ENCODE measurements at regions not wholly inside any gene's neighbourhood (a gene's known extent, or its start where the extent isn't known, plus 50 kb on each side); places are given as distances from the start of the nearest gene placed in this dataset.

DNA sequence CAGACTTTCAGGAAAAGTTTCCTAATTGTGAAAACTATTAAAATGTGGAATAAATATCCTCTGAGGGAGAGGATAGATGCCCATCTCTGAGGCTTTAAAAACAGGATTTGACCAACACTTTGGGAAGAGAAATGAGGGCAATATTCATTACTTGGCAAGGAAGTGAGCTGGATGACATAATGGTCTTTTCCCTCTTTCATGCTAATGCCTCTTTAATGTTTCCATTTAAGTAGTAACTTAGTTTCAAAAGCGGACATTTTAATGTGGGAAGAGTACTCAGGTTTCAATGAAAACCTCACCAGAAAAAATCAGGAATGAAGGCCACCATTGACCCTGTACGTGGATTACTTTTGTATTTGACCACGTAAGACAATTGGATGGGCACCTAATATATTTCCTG is 503.3 kb downstream of the ANKRD50 start:
- no peaks in the 10 kb centered on the region for H3K4me1 ChIP-seq (ENCODE audit: insufficient read depth, low read length)

DNA sequence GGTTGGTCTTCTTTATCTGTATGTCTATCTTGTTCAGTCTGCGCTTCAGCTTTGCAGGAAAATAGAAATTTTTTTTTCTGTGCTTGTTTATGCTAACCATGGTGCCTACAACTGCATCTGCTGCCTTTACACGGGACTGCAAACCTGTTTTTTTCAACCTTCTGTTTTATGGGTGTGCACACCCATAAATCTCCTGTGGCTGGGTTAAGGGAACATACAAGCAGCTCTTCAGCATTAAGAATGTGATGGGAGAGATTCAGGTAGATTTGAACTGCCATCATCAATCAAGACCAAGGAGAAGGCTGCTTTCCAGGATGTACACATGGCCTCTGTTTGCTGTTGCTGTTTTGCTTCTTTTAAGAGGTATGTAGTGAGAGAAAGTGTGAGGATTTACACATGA is 502.9 kb downstream of the ANKRD50 start:
- no peak for DNase-seq
- Histone ChIP-seq H3K4me3 (ENCODE audit: low read length in 2 of 2) (no peak overlapping the region), H3K36me3 (ENCODE audit: insufficient read depth, low read length) (no peaks in the 10 kb centered on the region), H3K27ac (ENCODE audit: low read depth, low read length) (no peak overlapping the region), H3K9me3 (ENCODE audit: control insufficient read depth in 1 of 2, low read length in 2 of 2) (no peaks in the 10 kb centered on the region), H3K27me3 (ENCODE audit: insufficient read depth, low read length) (no peaks in the 10 kb centered on the region), H3K4me1 (ENCODE audit: insufficient read depth, low read length) (no peaks in the 10 kb centered on the region)
- CTCF ChIA-PET (ENCODE audit: partially characterized antibody), result no interaction called here
- intact Hi-C loops (cut with micrococcal nuclease), result no loop called here
- peaks cover 0 to 5% (median 2%) of the 10 kb centered on the region in 8 donors for H3K9me3 Mint-ChIP-seq
- no peak overlapping the region for H3K4me3 Mint-ChIP-seq
- H3K4me1 Mint-ChIP-seq, result peaks cover 0 to 1% (median 0%) of the 10 kb centered on the region in 4 donors
- POLR2A ChIA-PET (ENCODE audit: partially characterized antibody), result no interaction called here
- no peaks in the 10 kb centered on the region for H3K27me3 Mint-ChIP-seq
- no peaks in the 10 kb centered on the region for H3K36me3 Mint-ChIP-seq
- H3K27ac Mint-ChIP-seq, result no peak overlapping the region

More for the DNA sequence above, 503.3 kb downstream of the ANKRD50 start:
- Histone ChIP-seq H3K9me3 (ENCODE audit: control insufficient read depth in 1 of 2, low read length in 2 of 2) (no peaks in the 10 kb centered on the region), H3K4me3 (ENCODE audit: low read length in 2 of 2) (no peak overlapping the region), H3K27me3 (ENCODE audit: insufficient read depth, low read length) (no peaks in the 10 kb centered on the region), H3K36me3 (ENCODE audit: insufficient read depth, low read length) (no peaks in the 10 kb centered on the region), H3K27ac (ENCODE audit: low read depth, low read length) (no peak overlapping the region)
- DNase-seq, result no peak
- Mint-ChIP-seq H3K9me3 (peaks cover 0 to 7% (median under 1%) of the 10 kb centered on the region in 8 donors), H3K36me3 (no peaks in the 10 kb centered on the region), H3K4me3 (no peak overlapping the region), H3K27me3 (no peaks in the 10 kb centered on the region), H3K4me1 (peaks cover 0 to 1% (median 0%) of the 10 kb centered on the region in 4 donors), H3K27ac (no peak overlapping the region)
- CTCF ChIA-PET (ENCODE audit: partially characterized antibody), result no interaction called here
- POLR2A ChIA-PET (ENCODE audit: partially characterized antibody), result no interaction called here
- intact Hi-C loops (cut with micrococcal nuclease), result no loop called here

DNA sequence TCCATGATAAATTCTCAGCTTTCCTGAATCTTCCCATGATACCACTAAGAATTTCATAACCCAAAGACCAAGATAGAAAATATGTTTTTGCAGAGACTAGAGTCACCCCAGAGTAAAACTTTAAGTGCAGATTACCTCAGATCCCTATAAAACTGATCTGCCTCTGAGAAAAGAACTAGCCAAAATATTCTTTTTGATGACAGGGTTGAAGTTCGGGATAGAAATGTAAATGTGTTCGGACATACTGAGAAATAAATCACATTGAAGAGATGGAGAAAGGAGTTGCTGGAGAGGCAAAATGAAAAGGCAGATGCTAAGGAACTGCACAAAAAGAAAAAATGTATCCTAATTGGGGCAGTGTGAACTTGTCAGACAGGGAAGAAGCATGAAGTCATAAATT is 501.8 kb downstream of the ANKRD50 start:
- peaks cover 0 to 5% (median 3%) of the 10 kb centered on the region in 8 donors for H3K9me3 Mint-ChIP-seq
- POLR2A ChIA-PET (ENCODE audit: partially characterized antibody), result no interaction called here
- no peaks in the 10 kb centered on the region for H3K9me3 ChIP-seq (ENCODE audit: control insufficient read depth in 1 of 2, low read length in 2 of 2)
- H3K27ac ChIP-seq (ENCODE audit: low read depth, low read length), result no peak overlapping the region
- H3K27me3 Mint-ChIP-seq, result no peaks in the 10 kb centered on the region
- CTCF ChIA-PET (ENCODE audit: partially characterized antibody), result no interaction called here
- peaks cover 0 to 1% (median 0%) of the 10 kb centered on the region in 4 donors for H3K4me1 Mint-ChIP-seq
- intact Hi-C loops (cut with micrococcal nuclease), result no loop called here
- no peaks in the 10 kb centered on the region for H3K36me3 Mint-ChIP-seq
- no peak overlapping the region for H3K4me3 Mint-ChIP-seq
- no peaks in the 10 kb centered on the region for H3K36me3 ChIP-seq (ENCODE audit: insufficient read depth, low read length)
- H3K27ac Mint-ChIP-seq, result no peak overlapping the region
- H3K4me3 ChIP-seq (ENCODE audit: low read length in 2 of 2), result no peak overlapping the region
- no peak for DNase-seq
- no peaks in the 10 kb centered on the region for H3K4me1 ChIP-seq (ENCODE audit: insufficient read depth, low read length)
- no peaks in the 10 kb centered on the region for H3K27me3 ChIP-seq (ENCODE audit: insufficient read depth, low read length)

DNA sequence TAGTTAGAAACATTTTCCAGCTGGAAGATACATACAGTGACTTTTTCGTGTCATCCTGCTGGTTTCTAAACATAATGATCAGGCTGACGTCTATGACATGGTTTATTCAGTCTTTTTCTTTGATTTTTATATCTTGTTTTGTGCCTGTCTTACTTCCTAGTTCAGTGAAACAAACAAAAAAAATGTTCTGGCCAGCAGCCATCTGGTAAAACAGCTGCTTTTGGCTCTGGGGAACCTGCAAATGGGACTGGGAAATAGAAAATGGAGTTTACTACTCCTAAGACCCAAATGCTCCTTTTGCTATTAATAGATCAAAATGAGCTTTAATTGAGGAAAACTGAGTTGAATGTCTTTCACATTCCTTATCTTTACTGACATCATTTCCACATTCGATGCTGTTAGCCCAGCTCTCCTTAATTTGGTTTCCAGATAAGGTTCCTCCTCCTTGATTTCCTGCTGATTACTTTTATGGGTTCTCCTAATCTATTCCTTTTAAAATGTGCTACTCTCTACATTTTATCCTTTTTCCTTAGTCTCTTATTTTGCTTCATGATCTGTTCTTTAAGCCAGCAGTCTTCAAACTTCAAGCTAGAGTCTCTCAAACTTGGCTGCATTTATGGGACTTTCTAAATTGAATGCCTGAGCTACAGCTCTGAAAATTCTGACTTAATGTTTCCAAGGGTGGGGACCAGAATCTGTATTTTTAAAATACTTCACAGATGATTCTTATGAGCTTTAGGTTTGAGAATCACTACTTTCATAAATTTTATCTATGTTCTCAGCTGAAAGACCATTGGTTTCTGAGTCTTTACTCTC is 499.5 kb downstream of the ANKRD50 start:
- Mint-ChIP-seq H3K36me3 (no peaks in the 10 kb centered on the region), H3K4me3 (no peak overlapping the region), H3K27ac (no peak overlapping the region), H3K9me3 (peaks cover 0 to 9% (median 2%) of the 10 kb centered on the region in 8 donors), H3K27me3 (no peaks in the 10 kb centered on the region), H3K4me1 (peaks cover 0 to 1% (median 0%) of the 10 kb centered on the region in 4 donors)
- Histone ChIP-seq H3K27me3 (ENCODE audit: insufficient read depth, low read length) (no peaks in the 10 kb centered on the region), H3K4me3 (ENCODE audit: low read length in 2 of 2) (no peak overlapping the region), H3K9me3 (ENCODE audit: control insufficient read depth in 1 of 2, low read length in 2 of 2) (no peaks in the 10 kb centered on the region), H3K4me1 (ENCODE audit: insufficient read depth, low read length) (no peaks in the 10 kb centered on the region), H3K36me3 (ENCODE audit: insufficient read depth, low read length) (no peaks in the 10 kb centered on the region), H3K27ac (ENCODE audit: low read depth, low read length) (no peak overlapping the region)
- DNase-seq, result no peak
- intact Hi-C loops (cut with micrococcal nuclease), result no loop called here
- POLR2A ChIA-PET (ENCODE audit: partially characterized antibody), result no interaction called here
- CTCF ChIA-PET (ENCODE audit: partially characterized antibody), result no interaction called here

DNA sequence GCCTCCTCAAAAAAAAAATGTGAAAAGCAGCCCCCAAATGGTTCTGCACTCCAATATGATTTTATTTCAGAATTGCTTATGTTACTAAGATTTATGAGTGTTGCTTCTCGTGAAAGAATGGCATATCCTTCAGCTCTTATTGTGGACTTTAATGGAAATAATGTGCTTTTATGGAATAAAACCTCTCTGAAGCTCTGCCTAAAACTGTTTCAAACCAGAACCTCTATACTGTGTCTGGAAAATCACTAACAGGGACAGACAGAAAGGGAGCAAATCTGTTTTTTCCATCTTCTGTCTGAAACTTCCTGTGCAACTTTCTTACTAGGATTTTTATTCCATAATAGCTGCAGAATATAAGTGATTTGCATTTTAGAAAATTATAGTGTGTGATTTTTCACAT is 493.1 kb downstream of the ANKRD50 start:
- no peak overlapping the region for H3K27ac Mint-ChIP-seq
- intact Hi-C loops (cut with micrococcal nuclease), result no loop called here
- no peaks in the 10 kb centered on the region for H3K36me3 Mint-ChIP-seq
- peaks cover 0 to 1% of the 10 kb centered on the region in 2 donors for H3K27me3 Mint-ChIP-seq
- Histone ChIP-seq H3K36me3 (ENCODE audit: insufficient read depth, low read length) (no peaks in the 10 kb centered on the region), H3K4me1 (ENCODE audit: insufficient read depth, low read length) (no peaks in the 10 kb centered on the region), H3K9me3 (ENCODE audit: control insufficient read depth in 1 of 2, low read length in 2 of 2) (no peaks in the 10 kb centered on the region), H3K27ac (ENCODE audit: low read depth, low read length) (no peak overlapping the region), H3K27me3 (ENCODE audit: insufficient read depth, low read length) (no peaks in the 10 kb centered on the region), H3K4me3 (ENCODE audit: low read length in 2 of 2) (no peak overlapping the region)
- peaks cover 0 to 13% (median 2%) of the 10 kb centered on the region in 8 donors for H3K9me3 Mint-ChIP-seq
- CTCF ChIA-PET (ENCODE audit: partially characterized antibody), result no interaction called here
- POLR2A ChIA-PET (ENCODE audit: partially characterized antibody), result no interaction called here
- H3K4me3 Mint-ChIP-seq, result no peak overlapping the region
- H3K4me1 Mint-ChIP-seq, result no peaks in the 10 kb centered on the region
- no peak for DNase-seq

DNA sequence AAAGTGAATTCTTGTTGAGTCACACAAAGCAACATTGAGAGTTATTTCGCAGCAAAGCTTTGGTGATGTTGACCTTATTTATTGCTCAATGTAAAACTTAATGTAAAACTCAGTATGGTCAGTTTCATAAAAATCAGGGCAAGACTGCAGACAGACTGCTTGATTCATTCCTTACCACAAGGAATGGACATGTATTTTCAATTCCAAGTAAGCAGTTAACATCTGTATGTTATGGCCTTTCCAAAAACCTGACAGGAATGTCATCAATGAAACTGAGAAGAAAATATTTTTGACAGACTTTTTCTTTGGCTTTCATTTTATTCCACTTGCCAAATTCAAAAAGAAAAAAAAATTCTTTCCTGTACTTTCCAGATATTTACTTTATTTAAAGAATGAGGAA is 488.3 kb downstream of the ANKRD50 start:
- no peak overlapping the region for H3K4me3 Mint-ChIP-seq
- Histone ChIP-seq H3K9me3 (ENCODE audit: control insufficient read depth in 1 of 2, low read length in 2 of 2) (no peaks in the 10 kb centered on the region), H3K4me3 (ENCODE audit: low read length in 2 of 2) (no peak overlapping the region), H3K27ac (ENCODE audit: low read depth, low read length) (no peak overlapping the region), H3K4me1 (ENCODE audit: insufficient read depth, low read length) (no peaks in the 10 kb centered on the region), H3K27me3 (ENCODE audit: insufficient read depth, low read length) (no peaks in the 10 kb centered on the region), H3K36me3 (ENCODE audit: insufficient read depth, low read length) (no peaks in the 10 kb centered on the region)
- H3K27ac Mint-ChIP-seq, result no peak overlapping the region
- intact Hi-C loops (cut with micrococcal nuclease), result no loop called here
- no peaks in the 10 kb centered on the region for H3K4me1 Mint-ChIP-seq
- no peaks in the 10 kb centered on the region for H3K36me3 Mint-ChIP-seq
- H3K27me3 Mint-ChIP-seq, result peaks cover 0 to 1% of the 10 kb centered on the region in 2 donors
- ChIA-PET POLR2A (ENCODE audit: partially characterized antibody) (no interaction called here), CTCF (ENCODE audit: partially characterized antibody) (no interaction called here)
- DNase-seq, result no peak
- H3K9me3 Mint-ChIP-seq, result peaks cover 2 to 9% (median 4%) of the 10 kb centered on the region in 8 donors

DNA sequence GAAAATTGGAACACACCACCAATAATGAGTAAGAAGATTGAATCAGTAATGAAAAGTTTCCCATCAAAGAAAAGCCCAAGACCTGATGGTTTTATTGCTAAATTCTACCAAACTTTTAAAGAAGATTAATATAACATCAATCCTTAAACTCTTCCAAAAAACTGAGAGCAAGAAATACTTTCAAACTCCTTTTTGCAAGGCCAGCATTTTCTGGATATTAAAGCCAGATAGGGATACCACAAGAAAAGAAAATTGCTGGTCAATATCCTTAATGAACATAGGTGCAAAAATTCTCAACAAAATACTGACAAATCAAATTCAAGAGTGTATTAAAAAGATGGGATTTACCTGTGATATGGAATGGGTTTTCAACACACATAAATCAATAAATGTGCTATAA is 484.6 kb downstream of the ANKRD50 start:
- CTCF ChIA-PET (ENCODE audit: partially characterized antibody), result no interaction called here
- peaks cover 2 to 9% (median 4%) of the 10 kb centered on the region in 8 donors for H3K9me3 Mint-ChIP-seq
- no peak for DNase-seq
- no peaks in the 10 kb centered on the region for H3K4me1 ChIP-seq (ENCODE audit: insufficient read depth, low read length)
- no peaks in the 10 kb centered on the region for H3K9me3 ChIP-seq (ENCODE audit: control insufficient read depth in 1 of 2, low read length in 2 of 2)
- H3K27me3 Mint-ChIP-seq, result no peaks in the 10 kb centered on the region
- intact Hi-C loops (cut with micrococcal nuclease), result no loop called here
- H3K36me3 Mint-ChIP-seq, result no peaks in the 10 kb centered on the region
- H3K4me1 Mint-ChIP-seq, result no peaks in the 10 kb centered on the region
- H3K4me3 Mint-ChIP-seq, result no peak overlapping the region
- no peak overlapping the region for H3K27ac Mint-ChIP-seq
- H3K4me3 ChIP-seq (ENCODE audit: low read length in 2 of 2), result no peak overlapping the region
- H3K27me3 ChIP-seq (ENCODE audit: insufficient read depth, low read length), result no peaks in the 10 kb centered on the region
- no peaks in the 10 kb centered on the region for H3K36me3 ChIP-seq (ENCODE audit: insufficient read depth, low read length)
- H3K27ac ChIP-seq (ENCODE audit: low read depth, low read length), result no peak overlapping the region
- POLR2A ChIA-PET (ENCODE audit: partially characterized antibody), result no interaction called here
